HL-60 (cell line): ENCODE measurements at regions not wholly inside any gene's neighbourhood (a gene's known extent, or its start where the extent isn't known, plus 50 kb on each side); places are given as distances from the start of the nearest gene placed in this dataset.

Experiments
- DNase-seq, 2 experiments: peaks; one replicate each; pipeline ENCODE4 v3.0.0-alpha.2; 2010 to 2020; ENCODE audit warnings: low read depth in 1 of 2, low spot score in 1 of 2
- H3K27ac ChIP-seq: fragments of 250-450 bp; sonication (Bioruptor Pico); replicated peaks from 2 replicates; pipeline ENCODE4 v1.5.1; 2020; ENCODE audit warnings: mild to moderate bottlenecking, moderate library complexity
- H3K27me3 ChIP-seq: fragments of 250-450 bp; sonication (Bioruptor Pico); 2 replicates; pipeline ENCODE4 v1.5.1; 2021; ENCODE audit warnings: mild to moderate bottlenecking, moderate library complexity; ENCODE audit not compliant: insufficient read depth, poor library complexity, severe bottlenecking
- H3K4me3 ChIP-seq: replicated peaks from 2 replicates; pipeline ENCODE4 v1.5.1; 2011; ENCODE audit warnings: mild to moderate bottlenecking, control low read depth, low read length; ENCODE audit not compliant: insufficient read depth
- CTCF ChIP-seq: IDR thresholded peaks from one replicate; pipeline ENCODE4 v1.5.1; 2011; ENCODE audit warnings: low read length, control low read depth, inconsistent platforms; ENCODE audit not compliant: insufficient read depth
- GABPA ChIP-seq: IDR thresholded peaks from 2 replicates; pipeline ENCODE4 v1.6.1; 2012; ENCODE audit warnings: low read depth
- POLR2AphosphoS5 ChIP-seq: IDR thresholded peaks from 2 replicates; pipeline ENCODE4 v1.6.1; 2012; ENCODE audit warnings: low read depth
- REST ChIP-seq: IDR thresholded peaks from 2 replicates; pipeline ENCODE4 v1.6.1; 2012; ENCODE audit warnings: low read depth; ENCODE audit not compliant: insufficient replicate concordance
- SPI1 ChIP-seq: IDR thresholded peaks from 2 replicates; pipeline ENCODE4 v1.6.1; 2012; ENCODE audit warnings: low read depth, mild to moderate bottlenecking, borderline replicate concordance

- DNase-seq = no peak
- H3K27ac ChIP-seq = no peak overlapping the region
- TF ChIP-seq SPI1 (no peak), REST (no peak), CTCF (no peak), GABPA (no peak), POLR2AphosphoS5 (no peak)
- no peaks in the 10 kb centered on the region for H3K27me3 ChIP-seq
- H3K4me3 ChIP-seq = no peak overlapping the region
Measured at GRCh38 chr7:46178661-46179060, 257.6 kb upstream of the IGFBP3 start.

- Histone ChIP-seq H3K4me3 (no peak overlapping the region), H3K27me3 (no peaks in the 10 kb centered on the region), H3K27ac (no peak overlapping the region)
- DNase-seq = no peak
- TF ChIP-seq REST (no peak), CTCF (no peak), GABPA (no peak), SPI1 (no peak), POLR2AphosphoS5 (no peak)
Measured at GRCh38 chr7:46177821-46178220, 256.7 kb upstream of the IGFBP3 start.

- TF ChIP-seq REST = no peak
- TF ChIP-seq SPI1 = no peak
- no peak for TF ChIP-seq GABPA
- TF ChIP-seq POLR2AphosphoS5 = no peak
- TF ChIP-seq CTCF = no peak
- no peak overlapping the region for H3K27ac ChIP-seq
- DNase-seq = no peak
- no peaks in the 10 kb centered on the region for H3K27me3 ChIP-seq
- no peak overlapping the region for H3K4me3 ChIP-seq
Measured at GRCh38 chr7:46175221-46175620, 254.1 kb upstream of the IGFBP3 start.
